Mammary epithelial cell (primary cell): ENCODE measurements at regions not wholly inside any gene's neighbourhood (a gene's known extent, or its start where the extent isn't known, plus 50 kb on each side); places are given as distances from the start of the nearest gene placed in this dataset.

Source experiments
- EZH2 ChIP-seq: IDR thresholded peaks from 2 replicates; pipeline ENCODE4 v1.6.1; 2012; ENCODE audit warnings: low read length, inconsistent platforms, borderline replicate concordance
- TF ChIP-seq, protein P1 (sequence below), 2 donors: IDR thresholded peaks in 1 of 2; conservative IDR thresholded peaks in 1 of 2; 2 replicates each; pipeline ENCODE4 v1.5.1; 2011 to 2012; ENCODE audit warnings: inconsistent platforms in 2 of 2, low read length in 2 of 2, mild to moderate bottlenecking in 2 of 2, control low read depth in 1 of 2, low read depth in 1 of 2; ENCODE audit not compliant: insufficient read depth in 1 of 2; ENCODE audit errors: extremely low read depth in 1 of 2

DNA sequence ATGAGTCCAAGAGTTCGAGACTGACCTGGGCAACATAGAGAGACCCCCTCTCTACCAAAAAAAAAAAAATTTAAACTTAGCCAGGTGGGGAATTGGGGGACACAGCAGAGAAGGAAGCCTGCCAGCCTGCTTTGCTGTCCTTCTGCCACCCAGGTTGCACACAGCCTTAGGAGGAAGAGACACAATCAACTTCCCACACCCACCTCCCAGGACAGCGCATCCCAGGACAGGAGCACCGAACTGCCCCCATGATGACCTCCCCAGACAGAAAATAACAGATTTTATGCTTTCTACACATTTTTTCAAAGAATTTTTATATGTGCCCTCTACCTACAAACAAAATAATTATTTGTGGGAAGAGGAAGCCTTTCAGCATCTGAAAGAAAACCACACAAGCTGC, 126.0 kb upstream of the ZNF507 start:
- TF ChIP-seq, protein P1, sequence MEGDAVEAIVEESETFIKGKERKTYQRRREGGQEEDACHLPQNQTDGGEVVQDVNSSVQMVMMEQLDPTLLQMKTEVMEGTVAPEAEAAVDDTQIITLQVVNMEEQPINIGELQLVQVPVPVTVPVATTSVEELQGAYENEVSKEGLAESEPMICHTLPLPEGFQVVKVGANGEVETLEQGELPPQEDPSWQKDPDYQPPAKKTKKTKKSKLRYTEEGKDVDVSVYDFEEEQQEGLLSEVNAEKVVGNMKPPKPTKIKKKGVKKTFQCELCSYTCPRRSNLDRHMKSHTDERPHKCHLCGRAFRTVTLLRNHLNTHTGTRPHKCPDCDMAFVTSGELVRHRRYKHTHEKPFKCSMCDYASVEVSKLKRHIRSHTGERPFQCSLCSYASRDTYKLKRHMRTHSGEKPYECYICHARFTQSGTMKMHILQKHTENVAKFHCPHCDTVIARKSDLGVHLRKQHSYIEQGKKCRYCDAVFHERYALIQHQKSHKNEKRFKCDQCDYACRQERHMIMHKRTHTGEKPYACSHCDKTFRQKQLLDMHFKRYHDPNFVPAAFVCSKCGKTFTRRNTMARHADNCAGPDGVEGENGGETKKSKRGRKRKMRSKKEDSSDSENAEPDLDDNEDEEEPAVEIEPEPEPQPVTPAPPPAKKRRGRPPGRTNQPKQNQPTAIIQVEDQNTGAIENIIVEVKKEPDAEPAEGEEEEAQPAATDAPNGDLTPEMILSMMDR (conservative IDR thresholded peaks at IDR 0.05 in 1 of 2, IDR thresholded peaks at IDR 0.05 in 1 of 2; ENCODE audit: extremely low read depth in 1 of 2, insufficient read depth in 1 of 2, low read depth in 1 of 2, low read length in 2 of 2): no peak
- TF ChIP-seq EZH2: no peak
